NCI-H1048 (cell line): ENCODE measurements at regions not wholly inside any gene's neighbourhood (a gene's known extent, or its start where the extent isn't known, plus 50 kb on each side); places are given as distances from the start of the nearest gene placed in this dataset.
"Not testable (repeated sequence)": the region's sequence is repeated elsewhere in the genome, so short reads cannot be mapped to it uniquely, and the experiment has no call there.

Experiments used
- DNase-seq: peaks from one replicate; lab custom pipeline; 2025; lab: John Stamatoyannopoulos, UW

DNA sequence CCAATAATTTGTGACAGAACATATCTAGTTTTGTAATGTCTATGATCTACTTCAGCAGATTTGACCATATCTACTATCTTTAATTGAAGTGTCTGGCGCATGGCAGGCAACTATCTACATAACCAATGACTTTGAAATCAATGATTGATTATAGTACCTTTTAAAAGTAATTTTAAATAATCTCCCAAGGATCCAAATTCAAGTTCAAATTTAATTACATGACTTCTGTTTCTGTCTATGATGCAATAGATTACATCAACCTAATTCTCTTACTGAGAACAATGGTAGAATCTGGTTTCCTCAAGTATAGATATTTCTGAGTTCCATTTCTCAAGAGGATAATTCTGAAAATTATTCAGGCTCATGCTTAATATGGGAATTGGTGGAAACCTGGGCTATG, 177.4 kb upstream of the IL15 start:
- no peak for DNase-seq

DNA sequence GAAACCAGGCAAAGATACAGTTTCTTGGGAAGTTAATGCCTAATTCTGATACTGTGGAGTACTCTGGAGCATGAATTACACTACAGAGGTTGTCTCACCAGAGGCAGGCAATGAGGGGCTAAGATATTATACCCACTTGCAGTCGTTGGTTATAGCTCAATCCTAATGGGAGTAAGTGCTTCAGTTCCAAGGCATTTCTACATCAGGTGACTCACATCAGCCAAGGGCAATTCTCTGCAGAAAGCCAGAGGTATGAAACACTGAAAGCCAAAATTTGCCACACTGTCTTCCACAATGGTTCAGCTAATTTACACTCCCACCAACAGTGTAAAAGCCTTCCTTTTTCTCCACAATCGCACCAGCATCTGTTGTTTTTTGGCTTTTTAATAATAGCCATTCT, 174.0 kb upstream of the IL15 start:
- DNase-seq = no peak

DNA sequence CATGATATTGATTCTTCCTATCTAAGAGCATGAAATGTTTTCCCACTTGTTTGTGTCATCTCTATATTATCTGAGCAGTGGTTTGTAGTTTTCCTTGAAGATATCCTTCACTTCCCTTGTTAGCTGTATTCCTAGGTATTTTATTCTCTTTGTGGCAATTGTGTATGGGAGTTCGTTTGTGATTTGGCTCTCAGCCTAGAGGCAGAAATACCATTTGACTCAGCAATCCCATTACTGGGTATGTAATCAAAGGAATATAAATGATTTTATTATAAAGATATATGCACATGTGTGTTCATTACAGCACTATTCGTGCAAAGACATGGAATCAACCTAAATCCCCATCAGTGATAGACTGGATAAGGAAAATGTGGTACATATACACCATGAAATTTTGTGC, 172.7 kb upstream of the IL15 start:
- DNase-seq = no peak

DNA sequence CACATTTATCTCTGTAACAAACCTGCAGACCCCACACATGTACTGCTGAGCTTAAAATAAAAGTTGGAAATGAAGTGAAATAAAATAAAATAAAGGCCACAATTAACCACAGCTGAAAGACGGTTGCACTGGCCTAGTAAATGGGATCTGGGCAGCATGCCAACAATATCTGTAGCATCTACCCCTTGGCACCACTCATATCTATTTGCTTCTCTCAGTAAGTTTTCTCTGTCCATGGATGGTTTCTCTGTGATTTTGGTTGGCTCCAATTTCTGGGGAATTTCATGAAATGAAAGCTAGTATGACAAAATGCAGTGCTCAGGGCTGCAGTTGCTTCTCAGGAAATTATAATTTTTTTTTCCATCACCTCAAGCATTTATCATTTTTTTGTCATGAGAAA, 172.0 kb upstream of the IL15 start:
- no peak for DNase-seq

DNA sequence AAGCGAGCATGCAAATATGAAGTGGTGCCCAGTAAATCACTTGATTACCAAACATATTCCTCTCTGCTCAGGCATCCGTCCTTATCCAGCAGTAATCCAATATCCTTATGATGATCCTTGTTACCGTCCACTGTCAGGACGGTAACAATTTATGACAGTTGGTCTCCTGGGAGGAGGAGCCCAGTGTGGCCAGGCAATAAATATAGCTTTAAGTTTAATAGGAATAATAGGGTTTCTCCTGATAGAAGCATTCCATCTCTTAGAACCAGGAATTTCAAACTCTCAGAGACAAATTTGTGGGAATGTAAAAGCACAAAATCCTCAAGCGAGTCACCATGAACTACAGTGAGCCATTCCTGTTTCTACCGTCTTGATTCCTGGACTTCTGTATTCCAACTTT, 171.2 kb upstream of the IL15 start:
- no peak for DNase-seq

DNA sequence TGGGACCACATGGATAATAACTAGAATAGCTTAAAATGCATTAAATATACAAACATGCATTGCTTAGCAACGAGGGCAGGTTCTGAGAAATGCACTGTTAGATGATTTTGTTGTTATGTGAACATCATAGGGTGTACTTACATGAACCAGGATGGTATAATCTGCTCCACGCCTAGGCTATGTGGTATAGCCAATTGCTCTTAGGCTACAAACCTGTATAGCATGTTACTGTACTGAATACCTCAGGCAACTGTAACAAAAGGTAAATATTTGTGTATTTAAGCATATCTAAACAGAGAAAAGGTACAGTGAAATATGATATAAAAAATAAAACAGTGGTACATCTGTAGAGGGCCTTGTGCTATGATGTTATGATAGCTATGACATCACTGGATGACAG, 169.2 kb upstream of the IL15 start:
- DNase-seq = no peak

DNA sequence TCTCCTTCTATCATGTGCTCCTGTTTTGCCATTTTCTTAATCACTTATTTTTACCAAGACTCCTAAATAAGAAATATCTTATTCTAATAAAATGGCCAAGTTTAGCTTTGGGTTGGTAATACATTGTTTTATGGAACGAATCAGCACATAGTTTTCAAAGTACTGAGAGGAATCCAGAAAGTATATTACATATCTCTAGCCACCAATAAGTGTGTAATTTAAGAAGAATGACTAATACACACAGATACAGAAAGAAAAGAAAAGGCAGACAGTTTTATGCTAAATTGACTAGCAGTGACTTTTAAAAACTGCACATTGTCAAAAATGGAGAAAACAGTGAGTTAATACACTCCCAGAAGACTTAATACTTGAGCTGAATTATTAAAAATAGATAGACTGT, 167.0 kb upstream of the IL15 start:
- no peak for DNase-seq

DNA sequence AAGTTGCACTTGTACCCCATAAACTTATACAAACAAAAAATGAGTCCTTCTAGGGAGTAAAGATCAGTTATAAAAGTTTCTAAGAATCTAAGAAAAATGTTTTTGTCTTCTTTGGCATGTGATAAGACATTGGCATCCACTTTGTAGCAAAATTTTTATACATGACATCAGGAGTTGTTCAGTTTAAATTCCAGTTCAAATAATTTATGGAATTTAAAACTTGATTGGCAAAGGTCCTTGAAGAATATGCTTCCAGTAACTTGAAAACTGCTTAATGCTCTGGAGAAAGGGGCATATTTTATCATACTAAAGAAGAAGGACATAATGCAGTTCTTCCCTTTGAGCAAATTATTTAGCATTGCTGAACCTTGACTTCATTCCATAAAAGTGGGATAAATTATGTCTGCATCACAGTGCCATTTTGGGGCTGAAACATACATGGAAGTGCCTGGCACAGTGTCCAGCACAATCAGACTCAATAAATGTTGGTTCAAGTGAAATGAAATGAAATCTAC, 163.3 kb upstream of the IL15 start:
- DNase-seq = no peak

DNA sequence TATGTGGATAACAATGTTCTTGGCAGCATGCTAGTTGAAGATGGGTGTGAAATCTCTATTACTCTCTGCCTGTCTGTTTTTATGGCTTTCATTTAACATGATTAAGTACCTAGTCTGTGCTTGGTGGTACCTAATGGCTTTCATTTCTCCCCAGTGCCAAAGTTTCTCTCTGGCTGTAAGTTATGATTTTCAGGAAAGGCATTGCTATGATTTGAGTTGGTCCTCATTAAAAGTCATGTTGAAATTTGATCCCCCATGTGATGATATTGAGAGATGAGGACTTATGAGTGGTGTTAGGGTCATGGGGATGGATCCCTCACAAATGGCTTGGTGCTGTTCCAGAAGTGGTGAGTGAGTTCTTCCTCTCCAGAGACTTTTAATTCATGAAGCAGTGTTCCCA, 162.4 kb upstream of the IL15 start:
- DNase-seq = no peak

DNA sequence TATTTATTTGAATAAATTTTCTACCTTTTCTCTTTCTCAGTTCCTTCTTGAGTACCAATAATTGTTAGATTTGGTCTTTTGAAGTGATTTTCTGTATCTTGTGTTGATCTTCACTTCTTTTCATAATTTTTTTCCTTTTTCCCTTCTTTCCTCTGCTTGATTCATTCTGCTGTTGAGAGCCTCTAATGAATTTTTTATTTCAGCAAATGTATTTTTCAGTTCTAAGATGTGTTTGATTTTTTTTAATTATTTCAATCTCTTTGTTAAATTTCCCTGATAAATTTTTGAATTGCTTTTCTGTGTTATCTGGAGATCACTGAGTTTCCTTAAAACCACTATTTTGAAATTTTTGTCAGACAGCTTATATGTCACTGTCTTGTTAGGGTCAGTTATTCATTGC, 155.4 kb upstream of the IL15 start:
- DNase-seq = no peak

DNA sequence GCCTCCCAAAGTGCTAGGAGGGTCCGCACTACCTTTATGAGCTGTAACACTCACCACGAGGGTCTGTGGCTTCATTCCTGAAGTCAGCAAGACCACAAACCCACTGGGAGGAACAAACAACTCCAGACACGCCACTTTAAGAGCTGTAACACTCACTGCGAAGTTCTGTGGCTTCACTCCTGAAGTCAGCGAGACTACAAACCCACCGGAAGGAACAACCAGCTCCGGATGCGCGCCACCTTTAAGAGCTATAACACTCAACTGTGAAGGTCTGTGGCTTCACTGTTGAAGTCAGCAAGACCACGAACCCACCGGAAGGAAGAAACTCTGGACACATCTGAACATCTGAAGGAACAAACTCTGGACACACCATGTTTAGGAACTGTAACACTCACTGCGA, 152.1 kb upstream of the IL15 start:
- DNase-seq = not testable (repeated sequence)

DNA sequence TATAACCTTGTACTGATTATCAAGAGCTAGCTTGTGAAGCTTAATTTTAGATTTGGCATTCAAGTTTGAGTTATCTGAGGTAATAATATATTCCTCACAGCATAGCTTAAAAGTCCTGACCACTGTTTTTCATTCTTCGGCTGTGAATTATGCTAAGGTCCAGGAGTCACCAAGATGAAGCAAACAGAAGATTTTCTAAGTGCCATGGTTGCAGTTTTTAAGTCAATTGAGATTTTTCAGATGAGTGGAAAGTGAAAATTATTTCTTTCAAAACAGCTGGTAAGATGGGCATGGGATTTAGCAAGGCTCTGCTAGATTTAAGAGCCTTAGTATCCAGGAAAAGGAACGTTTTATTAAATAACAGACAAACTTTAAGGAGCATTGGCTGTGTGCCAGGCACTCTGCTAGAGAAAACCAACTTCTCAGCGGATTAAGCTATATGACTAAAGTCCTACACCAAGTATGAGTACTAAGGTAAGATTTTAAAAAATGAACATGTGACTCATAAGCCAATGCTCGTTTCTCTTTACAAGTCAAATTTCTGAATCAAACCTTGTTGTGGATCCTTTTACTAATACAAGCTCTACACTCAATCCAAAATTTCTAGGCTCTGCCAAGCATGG, 149.9 kb upstream of the IL15 start:
- no peak for DNase-seq

DNA sequence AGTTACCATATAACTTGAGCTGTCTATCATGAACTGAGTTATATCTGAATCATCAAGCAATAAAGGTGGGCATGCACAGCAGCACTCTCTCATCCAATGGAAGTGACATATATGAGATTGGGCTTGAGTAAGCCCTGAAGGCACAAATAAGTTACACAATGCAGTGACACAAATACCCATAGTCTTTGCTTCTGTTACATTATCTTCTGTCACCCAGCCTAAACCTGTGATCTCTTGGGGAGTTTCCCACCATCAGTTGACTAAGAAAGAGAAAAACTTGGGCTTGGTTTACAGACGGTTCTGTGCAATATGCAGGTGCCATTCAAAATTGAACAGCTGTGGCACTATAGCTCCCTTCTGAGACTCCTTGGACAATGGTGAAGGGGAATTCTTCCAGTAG, 138.8 kb upstream of the IL15 start:
- no peak for DNase-seq

DNA sequence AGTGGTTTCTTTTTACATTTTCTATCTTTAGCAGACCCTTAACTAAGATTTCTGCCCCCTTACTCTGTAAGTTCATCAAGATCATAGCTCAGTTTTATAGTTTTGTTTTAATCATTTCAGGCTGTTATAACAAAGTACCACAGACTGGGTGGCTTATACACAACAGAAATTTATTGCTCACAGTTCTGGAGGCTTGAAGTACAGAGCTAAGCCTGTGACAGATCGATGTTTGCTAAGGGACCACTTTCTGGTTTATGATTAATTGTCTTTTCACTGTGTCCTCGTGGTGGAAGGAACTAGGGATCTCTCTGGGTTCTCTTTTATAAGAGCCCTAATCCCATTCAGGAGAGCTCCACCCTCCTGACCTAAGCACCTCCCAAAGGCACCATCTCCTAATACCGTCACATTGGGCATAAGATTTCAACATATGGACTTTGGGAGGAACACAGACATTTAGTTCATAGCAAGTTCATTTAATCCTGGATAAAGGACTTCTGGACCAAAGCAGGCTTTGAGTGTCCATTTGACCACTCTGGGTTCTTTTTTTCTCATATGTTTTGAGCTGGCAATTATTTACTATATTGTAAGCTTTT, 137.0 kb upstream of the IL15 start:
- no peak for DNase-seq

DNA sequence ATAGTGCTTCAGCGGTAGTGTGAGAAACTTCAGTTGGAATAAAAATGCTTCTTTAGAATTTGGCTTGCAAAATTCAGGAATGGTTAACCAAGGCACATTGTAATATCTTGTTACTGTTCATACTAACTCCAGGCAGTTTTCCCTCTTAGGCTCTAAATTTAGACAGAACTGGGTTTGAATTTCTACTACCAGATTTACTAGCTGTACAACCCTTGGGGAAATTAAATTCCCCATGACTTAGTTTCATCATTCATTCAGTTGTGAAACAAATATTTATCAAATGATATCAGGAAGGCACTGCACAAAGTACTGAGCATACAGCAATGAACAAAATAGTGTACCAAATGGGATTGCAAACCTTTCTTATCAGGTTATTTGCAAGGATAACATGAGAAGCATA, 135.0 kb upstream of the IL15 start:
- DNase-seq = no peak

DNA sequence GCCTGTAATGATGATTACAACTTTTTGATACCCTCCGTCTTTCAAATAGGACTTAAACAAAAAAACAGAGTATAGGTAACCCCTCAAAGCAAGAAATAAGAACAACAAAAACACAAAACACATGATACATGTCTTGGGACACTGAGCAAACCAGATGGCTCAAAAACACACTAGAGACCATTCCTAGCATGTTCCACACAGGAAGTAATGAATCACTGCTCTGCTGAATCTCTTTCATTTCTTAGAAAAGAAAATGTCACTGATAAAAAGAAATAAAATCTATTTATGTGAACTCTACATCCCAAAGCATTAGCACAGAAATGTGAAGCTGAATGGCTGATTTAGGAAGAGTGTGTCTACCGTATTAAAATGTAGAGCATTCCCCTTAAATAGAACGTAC, 134.5 kb upstream of the IL15 start:
- no peak for DNase-seq

DNA sequence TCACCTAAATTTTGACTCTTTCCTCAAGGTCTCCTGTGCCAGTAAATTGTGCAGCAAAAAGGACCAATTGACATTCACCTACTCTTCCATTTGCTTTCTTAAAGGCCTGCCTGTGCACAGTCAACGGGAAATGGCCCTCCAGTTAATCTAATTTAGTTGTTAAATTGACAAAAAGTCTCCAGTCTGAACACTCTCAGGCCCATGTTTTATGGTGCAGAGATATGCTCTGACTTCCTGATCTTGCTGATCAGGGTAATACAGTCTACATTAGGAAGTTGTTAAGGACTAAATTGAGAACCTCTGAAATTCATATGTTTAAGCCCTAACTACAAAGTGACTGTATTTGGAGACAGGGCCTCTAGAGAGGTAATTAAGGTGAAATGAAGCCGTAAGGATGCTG, 133.6 kb upstream of the IL15 start:
- DNase-seq = no peak

DNA sequence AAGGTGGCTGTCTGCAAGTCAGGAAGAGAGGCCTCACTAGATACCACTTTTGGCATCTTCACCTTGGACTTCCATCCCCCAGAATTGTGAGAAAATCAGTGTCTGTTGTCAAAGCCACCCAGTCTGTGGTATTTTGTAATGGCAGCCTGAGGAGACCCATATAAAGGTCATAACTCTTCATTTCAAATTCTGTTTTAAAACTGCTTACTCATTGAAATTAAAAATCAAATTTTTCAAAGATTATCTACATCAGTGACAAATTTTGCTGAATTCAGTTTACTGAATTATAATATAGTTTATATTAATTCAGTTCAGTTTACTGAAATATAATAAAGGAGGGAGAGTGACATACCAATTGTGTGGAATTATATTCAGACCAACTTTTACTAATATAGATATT, 133.1 kb upstream of the IL15 start:
- DNase-seq = no peak

DNA sequence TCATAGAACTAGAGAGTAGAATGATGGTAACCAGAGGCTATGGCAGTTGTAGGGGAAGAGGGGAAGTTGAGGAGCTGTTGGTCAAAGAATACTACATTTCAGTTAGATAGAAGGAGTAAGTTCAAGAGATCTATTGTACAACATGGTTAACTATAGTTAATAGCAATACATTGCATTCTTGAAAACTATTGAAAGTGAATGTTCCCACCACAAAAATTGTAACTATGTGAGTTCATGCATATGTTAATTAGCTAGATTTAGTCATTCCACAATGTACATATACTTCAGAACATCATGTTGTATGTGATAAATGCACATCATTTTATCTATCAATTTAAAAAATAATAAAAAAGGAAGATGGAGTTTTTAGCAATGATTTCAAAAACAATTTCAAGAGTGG, 125.3 kb upstream of the IL15 start:
- no peak for DNase-seq

DNA sequence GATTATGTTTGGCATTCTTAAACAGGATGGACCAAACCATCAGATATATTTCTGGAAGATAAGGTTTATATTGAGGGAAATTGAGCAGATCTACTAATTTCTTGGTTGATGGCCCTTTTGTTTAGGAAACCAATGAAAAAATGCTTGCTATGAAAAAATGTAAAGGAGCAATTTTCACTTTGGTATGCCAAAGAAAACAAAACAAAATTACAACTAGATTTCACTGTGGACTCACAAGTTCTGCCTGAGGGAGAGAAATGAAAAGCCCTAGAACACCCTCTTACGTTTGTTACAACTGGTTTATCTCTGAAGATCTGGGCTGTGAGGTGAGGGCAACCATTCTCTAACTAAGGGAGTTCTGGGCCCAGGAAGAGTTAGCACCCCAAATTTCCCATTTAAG, 122.5 kb upstream of the IL15 start:
- no peak for DNase-seq

DNA sequence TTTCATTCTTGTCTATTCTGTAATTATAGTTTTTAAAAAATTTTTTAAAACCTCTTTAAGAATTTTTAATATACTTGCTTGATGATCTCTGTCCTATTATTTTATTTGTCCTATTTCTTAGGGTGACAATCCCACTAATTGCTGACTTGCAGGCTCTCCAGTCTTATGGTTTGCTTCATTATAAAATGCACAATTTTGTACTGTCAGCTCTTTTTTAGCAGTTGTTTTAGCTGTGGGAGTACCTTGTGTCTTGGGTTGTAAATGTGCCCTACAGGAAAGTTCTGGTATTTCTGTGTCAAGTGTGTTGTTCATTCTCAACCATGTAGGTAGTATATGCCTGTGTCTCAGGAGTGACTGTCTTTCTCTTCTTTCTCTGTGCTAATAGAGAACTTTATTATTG, 118.2 kb upstream of the IL15 start:
- DNase-seq = no peak

DNA sequence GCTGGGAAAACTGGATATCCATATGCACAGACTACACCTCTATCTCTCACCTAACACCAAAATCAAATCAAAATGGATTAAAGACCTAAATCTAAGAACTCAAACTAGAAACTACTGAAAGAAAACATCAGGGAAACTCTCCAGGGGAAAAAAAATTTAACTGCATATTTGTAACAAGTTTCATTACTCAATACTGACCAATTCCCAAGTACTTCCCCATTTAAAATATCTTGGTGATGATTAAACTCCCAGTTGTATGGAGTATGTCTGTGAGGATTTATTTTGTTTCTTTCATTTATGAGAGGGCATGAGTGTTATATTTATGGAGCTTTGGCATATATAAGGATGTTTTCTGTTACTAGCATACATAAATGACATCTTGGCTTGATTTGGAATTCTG, 112.3 kb upstream of the IL15 start:
- no peak for DNase-seq

DNA sequence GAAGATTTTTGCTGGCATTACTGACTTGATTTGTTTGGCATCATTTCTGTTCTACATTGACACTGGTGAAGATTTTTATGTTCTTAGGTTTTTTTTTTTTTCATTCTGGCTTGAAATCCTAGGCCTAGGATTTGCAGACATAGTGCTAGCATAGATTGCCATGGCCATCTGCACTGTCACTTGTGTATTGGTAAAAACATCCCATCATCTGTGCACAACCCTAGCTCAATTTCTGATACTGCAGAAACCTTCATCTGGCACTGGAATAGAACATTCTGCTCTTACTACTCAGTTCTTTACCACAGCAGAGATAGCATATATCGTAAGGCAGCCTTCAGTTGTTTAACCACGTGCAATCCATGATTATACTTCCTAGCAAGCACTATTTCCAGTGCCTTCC, 111.5 kb upstream of the IL15 start:
- DNase-seq = no peak

DNA sequence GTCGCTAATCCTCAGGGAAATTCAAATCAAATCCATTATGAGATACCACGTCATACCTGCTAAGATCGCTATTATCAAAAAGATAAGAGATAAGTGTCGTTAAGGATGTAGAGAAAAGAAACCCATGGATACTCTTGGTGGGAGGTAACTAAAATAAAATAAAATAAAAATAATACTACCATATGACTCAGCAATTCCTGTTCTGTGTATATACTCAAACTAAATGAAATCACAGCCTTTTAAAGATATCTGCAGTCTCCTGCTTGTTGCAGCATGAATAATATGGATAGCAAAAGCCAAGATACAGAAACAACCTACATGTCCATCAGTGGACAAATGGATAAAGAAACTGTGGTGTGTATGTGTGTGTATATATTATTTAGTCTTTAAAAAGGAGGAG, 105.8 kb upstream of the IL15 start:
- no peak for DNase-seq
